GM21529 (cell line): ENCODE measurements at regions not wholly inside any gene's neighbourhood (a gene's known extent, or its start where the extent isn't known, plus 50 kb on each side); places are given as distances from the start of the nearest gene placed in this dataset.

Experiments
- ATAC-seq: cut with Tn5 transposase; IDR thresholded peaks from one replicate; pipeline ENCODE4 v1.9.1; 2021; ENCODE audit not compliant: unreplicated experiment

GRCh38 chr10:10828623-10829022 lies 189.0 kb upstream of the CELF2 start:
- ATAC-seq, result no peak

DNA sequence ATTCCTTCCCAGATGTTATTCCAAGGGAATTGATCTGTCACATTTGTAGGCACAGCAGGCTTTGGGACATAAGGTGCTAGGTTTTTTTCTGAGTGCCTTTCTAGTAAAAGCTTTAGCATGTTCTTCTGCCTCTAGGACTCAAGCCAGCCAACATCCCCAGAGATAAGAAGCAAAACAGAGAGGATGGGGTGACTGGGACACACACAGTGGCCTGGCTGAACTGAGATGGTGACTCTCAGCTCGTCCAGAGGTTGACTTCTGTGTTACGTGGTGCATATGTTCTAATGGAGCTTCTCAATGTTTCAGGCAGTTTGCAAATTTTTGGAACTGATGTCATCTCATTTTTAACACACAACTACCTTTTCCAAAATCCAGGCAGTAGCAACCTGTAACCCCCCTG lies 188.1 kb upstream of the CELF2 start:
- ATAC-seq, result no peak

- no peak for ATAC-seq
Measured at GRCh38 chr10:10830293-10830986, 187.2 kb upstream of the CELF2 start.

DNA sequence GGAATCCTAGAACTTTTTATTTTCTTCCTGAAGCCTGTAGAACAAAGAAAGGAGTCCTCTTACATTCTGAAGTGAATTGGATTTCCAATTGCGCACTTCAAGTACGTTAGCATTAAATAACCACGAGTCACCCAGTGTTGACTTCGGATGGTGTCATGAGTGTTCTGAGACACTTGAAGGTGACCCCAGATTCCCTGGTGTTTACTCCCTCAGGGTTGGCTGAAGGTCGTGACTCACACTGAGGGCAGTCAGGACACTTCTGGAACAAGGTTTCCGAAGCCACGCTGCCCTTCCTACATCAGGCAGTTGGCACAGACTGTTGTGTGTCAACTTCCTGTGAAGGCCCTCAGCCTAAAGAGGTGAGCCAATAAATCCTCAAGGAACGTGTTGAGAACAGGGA lies 186.6 kb upstream of the CELF2 start:
- no peak for ATAC-seq

- no peak for ATAC-seq
Measured at GRCh38 chr10:10833955-10834354, 183.7 kb upstream of the CELF2 start.

DNA sequence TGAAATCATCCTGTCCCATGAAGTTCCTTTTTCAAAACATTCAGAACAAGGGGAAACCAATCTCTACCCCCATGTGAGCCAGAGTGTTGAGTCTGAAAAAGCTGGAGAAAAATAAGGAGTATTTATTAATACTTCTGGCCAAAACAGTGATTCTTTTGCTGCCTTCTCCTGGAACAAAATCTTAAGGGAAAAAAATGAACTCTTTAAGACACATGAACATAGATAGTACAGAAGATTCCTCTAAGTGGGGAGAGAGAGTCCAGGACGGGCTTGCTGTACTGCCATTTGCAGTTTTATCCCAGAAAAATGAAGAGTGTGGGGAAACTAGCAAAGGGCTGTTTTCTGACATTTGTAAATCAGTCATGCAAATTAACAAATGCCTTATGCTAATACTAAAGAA lies 173.4 kb upstream of the CELF2 start:
- no peak for ATAC-seq

GRCh38 chr10:10845185-10845584 lies 172.5 kb upstream of the CELF2 start:
- ATAC-seq, result no peak

DNA sequence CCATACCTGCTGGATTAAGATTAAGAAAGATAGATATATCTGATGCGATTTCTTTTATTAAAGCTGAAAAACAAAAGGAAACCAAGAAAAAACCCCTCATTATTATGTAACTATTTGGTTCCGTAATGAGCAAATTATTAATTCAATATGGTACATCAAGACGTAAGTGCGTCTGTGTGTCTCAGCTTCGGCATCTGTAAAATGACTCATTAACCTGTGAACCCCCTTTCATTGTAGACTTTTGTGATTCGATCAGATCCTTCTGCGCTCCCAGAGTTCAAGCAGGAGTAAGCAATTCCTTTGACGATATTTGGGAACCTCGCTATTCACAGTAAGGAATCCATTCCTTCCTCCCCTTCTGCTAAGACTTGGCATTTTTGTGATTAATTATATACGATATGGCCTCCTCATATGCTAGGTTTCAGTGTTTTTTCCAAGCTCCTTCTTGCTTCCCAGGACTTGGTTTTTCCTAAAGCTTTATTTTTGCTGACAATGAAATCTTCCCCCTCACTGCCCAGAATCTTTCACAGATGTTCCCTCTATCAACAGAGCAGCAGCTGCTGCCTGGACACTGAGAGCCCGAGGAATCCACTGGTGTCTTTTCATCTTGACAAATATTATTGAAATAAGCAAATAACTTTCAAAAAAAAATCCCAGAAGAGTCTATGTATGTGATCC lies 171.7 kb upstream of the CELF2 start:
- no peak for ATAC-seq

- ATAC-seq, result no peak
Measured at GRCh38 chr10:10846504-10846900, 171.2 kb upstream of the CELF2 start.

GRCh38 chr10:10847387-10847786 lies 170.3 kb upstream of the CELF2 start:
- ATAC-seq, result no peak

DNA sequence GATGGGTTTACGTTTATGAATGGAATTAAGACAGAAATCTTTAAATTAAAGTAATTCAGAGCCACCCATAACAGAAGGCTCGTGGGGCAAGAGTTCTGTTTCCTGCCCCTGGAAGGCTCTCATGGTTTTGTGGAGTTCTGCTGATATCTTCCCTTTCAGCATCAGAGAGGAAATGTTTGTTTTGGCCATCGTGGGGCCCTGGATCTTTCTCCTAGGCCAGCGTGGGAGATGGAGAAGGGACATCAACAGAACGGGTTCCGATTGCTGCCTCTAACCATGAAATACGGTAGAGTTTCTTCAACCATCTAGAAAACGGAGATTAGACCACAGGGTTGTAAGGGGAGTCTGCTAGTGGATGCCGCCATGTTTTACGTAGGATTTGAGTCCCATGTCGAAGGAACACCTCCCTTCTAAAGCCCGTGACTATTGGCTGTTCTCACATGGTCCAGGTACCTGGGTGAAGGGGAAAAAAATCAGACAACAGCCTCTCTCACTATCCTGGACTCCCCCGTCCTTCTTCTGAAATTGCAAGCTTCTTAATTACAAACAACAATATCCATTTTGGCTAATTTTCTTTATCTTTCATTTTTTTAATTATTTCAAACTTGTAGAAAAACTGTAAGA lies 169.1 kb upstream of the CELF2 start:
- no peak for ATAC-seq

DNA sequence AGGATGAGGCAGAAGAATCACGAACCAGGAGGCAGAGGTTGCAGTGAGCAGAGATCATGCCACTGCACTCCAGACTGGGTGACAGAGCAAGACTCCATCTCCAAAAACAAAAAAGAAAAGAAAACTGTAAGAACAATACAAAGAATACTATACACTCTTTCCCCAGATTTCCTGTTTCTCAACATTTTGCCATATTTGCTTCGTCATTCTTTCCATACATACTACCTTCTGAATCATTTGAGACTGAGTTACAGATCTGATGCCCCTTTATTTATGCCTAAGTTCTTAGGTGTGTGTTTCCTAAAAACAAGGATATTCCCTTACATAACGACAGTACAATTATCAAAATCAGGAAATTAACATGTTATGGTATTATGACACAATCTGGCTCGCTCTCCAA lies 168.4 kb upstream of the CELF2 start:
- no peak for ATAC-seq

GRCh38 chr10:10850214-10850613 lies 167.5 kb upstream of the CELF2 start:
- no peak for ATAC-seq

GRCh38 chr10:10852464-10852863 lies 165.2 kb upstream of the CELF2 start:
- no peak for ATAC-seq

DNA sequence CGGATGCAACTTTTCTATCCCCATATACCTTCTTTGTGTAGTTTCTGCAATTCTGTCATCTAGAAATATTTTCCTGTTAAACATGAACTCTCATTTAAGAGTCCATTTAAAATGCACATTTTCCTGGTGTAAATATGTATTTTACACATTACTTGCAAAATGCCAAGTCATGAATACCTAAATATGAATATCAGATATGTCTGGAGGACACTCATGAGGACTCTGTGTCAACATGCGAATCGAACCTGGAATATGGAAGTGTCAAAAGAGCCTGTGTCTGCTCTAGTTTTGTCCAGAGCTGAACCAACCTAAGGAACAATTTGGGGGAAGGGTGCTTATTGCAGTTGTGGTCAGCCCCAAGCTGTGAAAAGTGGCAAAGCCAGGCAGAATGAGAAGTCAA lies 163.7 kb upstream of the CELF2 start:
- ATAC-seq, result no peak

DNA sequence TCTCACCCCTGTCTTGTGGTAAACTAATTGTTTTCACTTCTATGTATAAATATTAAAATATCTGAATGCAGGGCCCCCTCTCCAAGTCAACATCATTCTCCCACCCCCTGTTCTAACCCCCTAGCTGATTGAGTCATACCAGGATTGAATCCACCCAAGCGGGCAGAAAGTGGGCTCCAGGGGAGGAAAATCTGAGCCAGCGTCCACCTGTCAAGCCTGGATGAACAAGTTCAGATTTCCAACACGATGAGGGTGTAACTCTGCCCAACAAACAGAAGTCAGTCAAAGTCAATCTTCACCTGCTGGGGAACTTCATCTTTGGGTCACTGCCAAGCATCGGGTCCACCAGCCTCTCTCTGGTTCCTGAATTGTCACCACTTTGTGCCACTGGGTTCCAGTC lies 162.9 kb upstream of the CELF2 start:
- no peak for ATAC-seq

- ATAC-seq, result peak; percentile 61
Measured at GRCh38 chr10:10855151-10855581, 162.5 kb upstream of the CELF2 start.

- ATAC-seq, result no peak
Measured at GRCh38 chr10:10860455-10860976, 157.2 kb upstream of the CELF2 start.

DNA sequence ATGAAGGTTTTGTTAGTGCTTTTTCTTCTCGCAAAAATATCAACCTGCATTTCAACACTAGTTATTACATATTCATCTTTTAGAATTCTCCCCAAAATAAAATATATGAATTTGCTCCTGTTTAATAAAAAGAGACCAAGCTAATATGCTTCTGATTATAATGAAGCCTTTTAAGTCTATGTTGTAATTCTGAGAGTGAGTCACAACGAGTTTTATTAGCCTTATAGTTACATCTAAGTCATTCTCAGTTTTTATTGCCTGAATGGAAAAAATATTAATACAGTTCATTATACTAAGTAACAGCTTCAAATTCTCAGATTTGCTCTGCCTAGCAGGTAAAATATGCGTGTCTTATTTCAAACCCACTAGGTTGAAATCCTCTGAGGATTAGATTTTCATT lies 152.4 kb upstream of the CELF2 start:
- ATAC-seq, result no peak

- ATAC-seq, result no peak
Measured at GRCh38 chr10:10865913-10866312, 151.8 kb upstream of the CELF2 start.

GRCh38 chr10:10869592-10869991 lies 148.1 kb upstream of the CELF2 start:
- peak; percentile 79 for ATAC-seq
